SW480 (cell line): ENCODE measurements at regions not wholly inside any gene's neighbourhood (a gene's known extent, or its start where the extent isn't known, plus 50 kb on each side); places are given as distances from the start of the nearest gene placed in this dataset.
"Not testable (repeated sequence)": the region's sequence is repeated elsewhere in the genome, so short reads cannot be mapped to it uniquely, and the experiment has no call there.

Experiments
- DNase-seq: peaks from one replicate; pipeline ENCODE4 v3.0.0-alpha.2; 2016; ENCODE audit warnings: low spot score

- DNase-seq, result no peak
Measured at GRCh38 chr11:69219991-69220390, 64.3 kb downstream of the SMIM38 start.

- DNase-seq, result no peak
Measured at GRCh38 chr11:69220561-69221051, 64.9 kb downstream of the SMIM38 start.

- DNase-seq, result no peak
Measured at GRCh38 chr11:69221086-69221485, 65.4 kb downstream of the SMIM38 start.

- not testable (repeated sequence) for DNase-seq
Measured at GRCh38 chr11:69221636-69222035, 65.9 kb downstream of the SMIM38 start.

GRCh38 chr11:69227271-69227670 is 66.7 kb upstream of the MYEOV start:
- DNase-seq, result no peak

- DNase-seq, result no peak
Measured at GRCh38 chr11:69229511-69229910, 64.4 kb upstream of the MYEOV start.

- DNase-seq, result no peak
Measured at GRCh38 chr11:69230856-69231425, 63.0 kb upstream of the MYEOV start.

GRCh38 chr11:69231466-69232018 is 62.4 kb upstream of the MYEOV start:
- DNase-seq, result no peak

- DNase-seq, result no peak
Measured at GRCh38 chr11:69232821-69233743, 60.9 kb upstream of the MYEOV start.

GRCh38 chr11:69233744-69234570 is 60.0 kb upstream of the MYEOV start:
- DNase-seq, result no peak

- no peak for DNase-seq
Measured at GRCh38 chr11:69234740-69235710, 58.9 kb upstream of the MYEOV start.

- no peak for DNase-seq
Measured at GRCh38 chr11:69238573-69239351, 55.2 kb upstream of the MYEOV start.

GRCh38 chr11:69239641-69240040 is 54.3 kb upstream of the MYEOV start:
- no peak for DNase-seq

GRCh38 chr11:69240332-69241074 is 53.5 kb upstream of the MYEOV start:
- DNase-seq, result no peak

- no peak for DNase-seq
Measured at GRCh38 chr11:69241075-69241740, 52.7 kb upstream of the MYEOV start.

GRCh38 chr11:69241844-69242243 is 52.1 kb upstream of the MYEOV start:
- DNase-seq, result no peak

GRCh38 chr11:69242266-69242920 is 51.6 kb upstream of the MYEOV start:
- DNase-seq, result no peak

- DNase-seq, result no peak
Measured at GRCh38 chr11:69243496-69244200, 50.3 kb upstream of the MYEOV start.
